CD4-positive, alpha-beta T cell treated with Interleukin-1 beta for 1 hour (primary cell): ENCODE measurements at regions not wholly inside any gene's neighbourhood (a gene's known extent, or its start where the extent isn't known, plus 50 kb on each side); places are given as distances from the start of the nearest gene placed in this dataset.

ENCODE experiments used
- DNase-seq, 2 donors: peaks; one replicate each; pipeline ENCODE4 v3.0.0-alpha.2; 2020 to 2022

DNA sequence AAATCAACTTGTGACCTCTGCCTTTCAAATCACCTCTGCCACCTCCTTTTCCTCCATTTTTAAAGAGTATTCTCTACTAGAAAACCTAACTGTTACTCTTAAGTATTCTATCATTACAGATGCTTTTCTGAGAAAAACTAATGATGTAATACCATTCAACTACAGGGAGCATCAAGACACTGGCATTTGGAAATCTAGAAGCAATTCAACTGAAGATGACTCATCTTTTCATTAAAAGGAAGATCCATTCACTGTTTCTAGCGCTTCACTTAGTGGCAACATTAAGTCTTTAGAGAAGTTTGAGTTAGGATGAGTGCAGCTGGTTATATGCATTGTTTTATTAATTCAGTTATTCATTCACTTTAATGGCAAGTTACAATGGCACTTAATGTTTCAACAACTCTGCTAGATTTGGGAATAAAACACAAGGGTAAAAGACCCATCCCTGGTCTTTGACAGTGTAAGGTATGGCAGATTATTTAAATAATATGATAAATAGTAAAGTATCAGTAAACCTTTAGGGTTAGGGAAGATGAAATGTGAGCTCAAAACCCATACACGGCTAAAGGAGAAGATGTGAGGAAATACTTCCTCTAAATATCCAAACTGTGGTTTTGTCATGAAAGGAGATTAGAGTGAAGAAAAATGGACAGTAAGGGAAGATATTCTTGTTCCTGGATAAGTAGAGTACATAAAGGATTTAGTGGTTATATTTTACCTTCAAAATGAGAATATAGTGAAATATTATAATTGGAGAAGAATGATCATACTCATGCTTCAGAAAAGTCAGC is 61.7 kb downstream of the KCNJ2 start:
- no peak for DNase-seq

GRCh38 chr17:70232466-70232865 is 63.1 kb downstream of the KCNJ2 start:
- no peak for DNase-seq

GRCh38 chr17:70235252-70235651 is 65.9 kb downstream of the KCNJ2 start:
- no peak for DNase-seq

- no peak for DNase-seq
These were observed 68.9 kb downstream of the KCNJ2 start for GRCh38 chr17:70238228-70238627.

- no peak for DNase-seq
These were observed 69.3 kb downstream of the KCNJ2 start for GRCh38 chr17:70238646-70239045.

DNA sequence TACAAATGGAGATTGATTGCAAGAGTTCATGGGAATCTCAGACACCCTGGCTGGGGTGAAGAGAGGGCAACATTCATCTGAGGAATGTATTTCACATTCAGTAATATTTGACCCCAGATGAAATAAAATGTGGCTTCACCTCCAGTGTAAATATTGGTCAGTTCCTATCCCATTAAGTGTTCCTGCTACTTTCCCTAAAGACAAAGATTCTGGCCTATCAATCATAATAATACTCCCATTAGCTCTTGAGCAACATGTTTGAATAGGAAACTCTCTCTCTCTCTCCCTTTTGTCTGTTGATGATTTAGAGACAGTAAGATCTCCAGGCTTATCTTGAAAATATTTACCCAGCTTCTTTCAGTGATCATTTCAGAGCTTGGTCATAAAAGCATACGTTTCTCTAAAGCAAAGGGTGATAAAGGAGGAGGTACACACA is 70.1 kb downstream of the KCNJ2 start:
- no peak for DNase-seq

GRCh38 chr17:70241071-70241470 is 71.7 kb downstream of the KCNJ2 start:
- DNase-seq = no peak

GRCh38 chr17:70242781-70243437 is 73.6 kb downstream of the KCNJ2 start:
- DNase-seq = no peak

GRCh38 chr17:70251706-70252105 is 82.4 kb downstream of the KCNJ2 start:
- DNase-seq = no peak

GRCh38 chr17:70254735-70255460 is 85.6 kb downstream of the KCNJ2 start:
- no peak for DNase-seq

- no peak for DNase-seq
These were observed 87.4 kb downstream of the KCNJ2 start for GRCh38 chr17:70256751-70257150.

- DNase-seq = no peak
These were observed 89.1 kb downstream of the KCNJ2 start for GRCh38 chr17:70258465-70258864.

GRCh38 chr17:70259400-70259799 is 90.1 kb downstream of the KCNJ2 start:
- DNase-seq = no peak

- DNase-seq = no peak
These were observed 91.8 kb downstream of the KCNJ2 start for GRCh38 chr17:70261170-70261569.

- no peak for DNase-seq
These were observed 96.1 kb downstream of the KCNJ2 start for GRCh38 chr17:70265471-70265870.

DNA sequence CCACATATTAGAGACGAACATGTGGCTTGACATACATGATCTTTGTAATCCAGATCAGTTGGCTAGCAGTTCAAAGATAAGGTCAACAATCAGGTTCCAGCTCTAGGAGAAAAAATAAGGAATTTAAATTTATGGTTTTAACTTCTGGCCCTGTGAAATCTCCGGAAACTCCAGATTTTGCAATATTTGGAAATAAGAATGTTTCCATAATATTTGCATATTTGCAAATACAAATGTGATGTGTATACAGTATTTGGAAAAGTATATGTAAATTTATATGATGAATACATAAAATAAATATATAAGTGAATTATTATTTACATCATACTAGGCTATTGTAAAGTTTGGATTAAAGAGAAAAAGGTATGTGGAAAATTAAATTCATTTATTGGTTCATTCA is 97.1 kb downstream of the KCNJ2 start:
- DNase-seq = no peak

DNA sequence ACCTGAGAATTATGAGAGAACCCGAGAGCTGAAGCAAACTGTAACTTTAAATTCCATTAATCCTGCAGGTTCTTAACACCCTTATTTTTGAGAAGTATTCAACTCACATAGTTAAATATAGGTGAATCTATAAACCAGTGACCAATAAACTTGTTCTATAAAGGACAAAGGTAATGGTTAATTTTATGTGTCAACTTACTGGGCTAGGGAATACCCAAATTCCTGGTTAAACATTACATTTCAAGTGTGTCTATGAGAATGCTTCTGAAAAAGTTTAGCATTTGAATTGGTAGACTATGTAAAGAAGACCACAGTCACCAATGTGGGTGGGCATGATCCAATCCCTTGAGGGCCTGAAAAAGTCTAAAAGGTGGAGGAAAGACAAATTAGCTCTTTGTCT is 99.1 kb downstream of the KCNJ2 start:
- DNase-seq = no peak

- DNase-seq = no peak
These were observed 101.2 kb downstream of the KCNJ2 start for GRCh38 chr17:70270554-70270953.

DNA sequence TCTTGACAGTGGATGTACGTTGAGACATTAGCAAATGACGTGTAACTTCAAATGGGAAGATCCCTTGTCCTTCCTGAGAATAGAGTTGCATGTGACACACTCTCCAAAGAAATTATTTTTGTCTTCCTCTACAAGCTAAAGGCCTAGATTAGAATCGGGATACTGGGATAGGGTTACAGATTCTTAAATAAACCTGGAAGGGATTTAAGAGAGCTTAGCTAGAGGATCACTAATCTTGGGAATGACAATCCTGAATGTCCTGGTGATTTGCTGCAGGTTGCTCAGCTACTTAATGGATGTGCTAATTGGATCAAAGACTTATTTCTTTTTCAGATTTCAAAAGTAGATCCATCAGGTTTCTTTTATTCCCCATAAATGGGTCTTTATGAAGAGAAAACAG is 101.9 kb downstream of the KCNJ2 start:
- DNase-seq = no peak

DNA sequence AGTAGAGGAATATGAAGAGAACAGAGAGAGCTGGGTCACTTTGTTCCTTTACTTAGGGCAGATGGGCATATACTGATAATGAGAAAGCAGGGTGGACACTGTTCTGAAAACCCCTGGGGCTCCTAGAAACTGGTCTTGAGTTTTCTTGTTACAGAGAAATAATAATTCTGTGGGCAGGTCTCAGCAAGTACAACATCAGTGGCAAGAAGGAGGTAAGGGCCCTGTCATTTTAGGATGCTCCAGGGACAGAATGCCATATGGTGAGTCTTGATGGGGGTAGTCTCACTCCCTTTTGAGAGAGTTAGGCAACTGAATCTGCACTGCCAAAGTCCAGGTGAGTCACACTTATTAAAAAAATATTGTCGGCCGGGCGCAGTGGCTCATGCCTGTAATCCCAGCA is 102.3 kb downstream of the KCNJ2 start:
- DNase-seq = no peak

DNA sequence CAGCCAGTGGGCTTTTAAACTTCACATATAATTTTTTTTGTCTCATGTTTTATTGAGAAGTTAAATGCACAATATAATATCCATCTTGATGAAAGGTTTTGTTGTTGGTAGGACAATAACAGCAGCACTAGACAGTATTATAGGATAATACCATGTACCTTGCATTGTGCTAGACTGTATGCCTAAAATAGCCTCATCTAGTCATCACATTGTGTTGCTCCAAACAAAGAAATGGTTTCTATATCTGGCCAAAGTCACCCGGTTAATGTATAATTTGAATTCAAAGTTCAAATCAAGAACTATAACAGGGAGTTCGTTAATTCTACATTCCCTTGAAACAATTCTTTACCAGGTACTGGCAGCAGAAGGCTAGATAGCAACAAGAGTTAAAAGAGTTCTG is 104.9 kb downstream of the KCNJ2 start:
- DNase-seq = no peak

- no peak for DNase-seq
These were observed 107.6 kb downstream of the KCNJ2 start for GRCh38 chr17:70276906-70277305.

DNA sequence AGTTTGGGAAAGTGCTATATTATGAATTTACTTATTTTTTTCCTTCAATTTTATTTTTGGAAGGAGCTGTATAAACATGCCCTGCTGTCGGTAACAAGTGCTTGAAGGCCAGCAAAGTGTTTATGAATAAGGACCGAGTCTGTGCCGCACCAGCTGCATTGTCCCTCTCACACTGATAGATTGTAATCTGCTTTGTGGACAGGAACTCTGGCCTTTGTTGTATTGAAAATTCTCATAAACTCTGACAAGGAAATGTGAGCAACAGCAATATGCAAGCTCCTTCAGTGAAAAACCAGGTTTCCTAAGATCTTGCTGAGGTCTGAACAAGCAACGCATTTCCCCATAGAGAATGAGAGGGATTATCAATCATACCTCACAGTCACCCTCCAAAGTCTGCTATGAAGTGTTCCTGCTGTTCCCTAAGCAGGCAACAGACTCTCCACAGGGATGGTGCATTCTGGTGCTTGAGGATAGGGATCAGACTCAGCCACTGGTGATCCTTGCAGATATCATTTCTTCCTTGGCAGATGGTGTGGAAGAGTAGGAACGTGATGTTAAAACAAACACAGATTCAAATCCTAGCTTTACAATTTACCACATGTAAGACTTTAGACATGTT is 109.6 kb downstream of the KCNJ2 start:
- no peak for DNase-seq
